Stimulated activated naive CD4-positive, alpha-beta T cell (primary cell): ENCODE measurements at regions not wholly inside any gene's neighbourhood (a gene's known extent, or its start where the extent isn't known, plus 50 kb on each side); places are given as distances from the start of the nearest gene placed in this dataset.

Source experiments
- DNase-seq, 6 experiments: peaks; one replicate each; lab custom pipeline; 2025; lab: John Stamatoyannopoulos, UW

GRCh38 chr3:132898141-132898540, 140.1 kb upstream of the TMEM108 start:
- no peak for DNase-seq

DNA sequence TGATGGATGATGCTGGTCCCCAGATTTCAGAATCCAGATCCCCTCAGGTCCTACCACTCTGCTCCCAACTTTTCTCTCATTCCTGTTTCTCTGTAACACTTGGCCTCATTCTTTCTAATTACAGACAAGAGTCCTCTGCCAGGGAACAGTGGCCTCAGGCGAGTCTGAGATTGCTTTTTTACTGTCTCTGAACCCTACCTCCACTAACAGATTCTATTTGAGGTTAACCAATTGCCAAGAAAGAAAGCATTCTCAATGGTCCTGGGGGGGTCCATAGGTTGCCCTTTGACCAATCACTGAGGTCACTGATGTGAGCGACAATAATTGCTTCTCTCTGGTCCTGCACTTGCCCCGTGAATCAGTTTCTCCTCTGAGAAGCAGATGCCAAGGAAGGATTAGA, 145.2 kb upstream of the TMEM108 start:
- DNase-seq = no peak

GRCh38 chr3:132881756-132882409, 156.3 kb upstream of the TMEM108 start:
- DNase-seq = no peak

DNA sequence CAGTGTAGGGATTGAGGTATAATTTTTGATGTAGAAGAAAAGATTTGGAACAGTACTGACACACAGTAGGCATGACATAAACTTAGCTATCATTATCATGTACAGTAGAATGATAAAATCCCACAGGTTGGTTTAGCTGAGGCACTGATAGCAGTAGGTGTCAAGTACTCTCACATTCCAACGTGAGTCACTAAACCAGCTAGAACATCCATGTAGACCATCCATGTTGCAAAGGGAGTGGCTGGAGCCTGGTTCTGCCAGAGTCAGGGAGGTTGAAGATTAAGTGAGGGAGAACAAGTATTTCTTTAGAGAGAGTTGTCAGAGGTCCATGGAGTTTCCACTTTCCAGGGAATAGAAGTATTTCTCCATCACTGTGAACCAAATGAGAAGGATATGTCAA, 157.2 kb upstream of the TMEM108 start:
- no peak for DNase-seq

DNA sequence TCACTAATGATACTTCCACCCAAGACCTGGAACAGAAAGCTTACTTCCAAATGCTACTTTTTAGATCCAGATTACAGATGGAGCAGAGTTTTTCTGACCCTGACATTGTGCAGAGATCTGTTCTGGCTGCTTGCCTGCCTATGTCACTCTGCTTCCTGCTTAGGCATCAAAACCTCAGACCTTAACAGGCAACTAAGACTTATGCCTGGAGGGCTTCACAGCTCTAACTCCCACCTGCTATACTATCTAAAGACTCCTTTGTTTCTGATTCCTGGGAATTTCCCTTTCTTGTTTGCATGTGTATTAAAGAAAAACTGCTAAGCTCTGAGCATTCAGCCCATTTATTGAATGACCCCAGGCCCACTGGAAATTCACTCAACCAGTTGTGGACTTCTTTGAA, 157.4 kb upstream of the NPHP3 start:
- no peak for DNase-seq

DNA sequence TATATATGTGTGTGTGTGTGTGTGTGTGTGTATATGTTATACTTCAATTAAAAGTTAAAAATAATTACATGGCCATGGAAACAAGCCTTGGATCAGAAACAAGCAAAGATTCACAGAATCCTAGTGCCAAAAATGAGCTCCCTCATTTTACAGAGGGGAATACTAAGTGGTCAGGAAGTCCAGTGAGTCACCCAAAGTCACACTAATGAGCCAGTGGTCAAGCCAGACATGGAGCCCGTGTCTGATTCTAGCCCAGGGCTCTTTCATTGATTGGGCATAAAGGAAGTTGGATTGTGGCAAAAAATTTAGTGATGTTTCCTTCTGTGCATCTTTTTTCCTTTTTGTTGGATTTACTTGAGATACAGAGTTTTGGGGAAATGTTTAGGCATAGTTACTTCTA, 152.5 kb upstream of the NPHP3 start:
- DNase-seq = no peak

GRCh38 chr3:132872711-132873110, 150.5 kb upstream of the NPHP3 start:
- no peak for DNase-seq

- DNase-seq = no peak
Measured at GRCh38 chr3:132871956-132872355, 149.7 kb upstream of the NPHP3 start.

GRCh38 chr3:132870541-132870940, 148.3 kb upstream of the NPHP3 start:
- DNase-seq = no peak

DNA sequence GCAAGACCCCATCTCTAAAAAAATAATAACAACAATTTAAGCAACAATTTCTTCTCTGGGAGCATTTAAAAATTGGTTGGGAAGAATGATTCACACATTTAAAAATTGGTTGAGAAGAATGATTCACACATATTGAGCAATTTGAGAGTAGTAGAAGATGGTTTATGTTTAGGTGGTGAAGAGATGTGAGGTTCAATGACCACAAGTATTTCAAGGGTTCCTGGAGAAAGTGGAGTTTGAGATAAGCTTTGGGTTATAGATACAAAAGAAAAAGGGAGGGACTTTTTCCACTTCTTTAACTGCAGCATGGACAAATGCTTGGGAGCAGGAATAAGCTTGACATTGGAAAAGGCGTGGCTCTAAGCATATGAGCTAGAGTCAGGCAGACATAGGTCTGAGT, 145.7 kb upstream of the NPHP3 start:
- DNase-seq = no peak

GRCh38 chr3:132867526-132867925, 145.3 kb upstream of the NPHP3 start:
- no peak for DNase-seq

- DNase-seq = no peak
Measured at GRCh38 chr3:132857317-132857716, 135.1 kb upstream of the NPHP3 start.

DNA sequence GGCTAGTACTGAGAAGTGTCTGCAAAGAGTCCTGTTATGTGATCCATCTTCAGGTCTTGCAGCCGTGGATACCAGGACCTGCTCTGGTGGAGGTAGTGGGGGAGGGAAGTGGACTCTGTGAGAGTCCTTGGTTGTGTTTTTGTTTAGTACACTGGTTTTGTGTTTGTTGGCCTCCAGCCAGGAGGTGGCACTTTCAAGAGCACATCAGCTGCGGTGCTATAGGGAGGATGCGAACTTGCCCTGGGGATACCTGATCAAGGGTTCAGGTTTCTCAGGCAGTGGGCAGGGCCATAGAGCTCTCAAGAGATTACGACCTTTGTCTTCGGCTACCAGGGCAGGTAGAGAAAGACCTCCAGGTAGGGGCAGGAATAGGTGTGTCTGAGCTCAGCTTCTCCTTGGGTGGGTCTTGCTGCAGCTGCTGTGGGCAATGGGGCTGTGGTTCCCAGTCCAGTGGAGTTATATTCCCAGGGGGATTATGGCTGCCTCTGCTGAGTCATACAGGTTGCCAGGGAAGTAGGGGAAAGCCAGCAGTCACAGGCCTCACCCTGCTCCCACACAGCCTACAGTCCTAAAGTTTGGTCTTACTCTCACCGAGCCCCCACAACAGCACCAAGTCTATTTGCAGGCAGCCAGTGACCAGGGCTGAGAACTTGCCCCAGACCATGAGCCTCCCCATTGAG, 132.8 kb upstream of the NPHP3 start:
- DNase-seq = no peak

DNA sequence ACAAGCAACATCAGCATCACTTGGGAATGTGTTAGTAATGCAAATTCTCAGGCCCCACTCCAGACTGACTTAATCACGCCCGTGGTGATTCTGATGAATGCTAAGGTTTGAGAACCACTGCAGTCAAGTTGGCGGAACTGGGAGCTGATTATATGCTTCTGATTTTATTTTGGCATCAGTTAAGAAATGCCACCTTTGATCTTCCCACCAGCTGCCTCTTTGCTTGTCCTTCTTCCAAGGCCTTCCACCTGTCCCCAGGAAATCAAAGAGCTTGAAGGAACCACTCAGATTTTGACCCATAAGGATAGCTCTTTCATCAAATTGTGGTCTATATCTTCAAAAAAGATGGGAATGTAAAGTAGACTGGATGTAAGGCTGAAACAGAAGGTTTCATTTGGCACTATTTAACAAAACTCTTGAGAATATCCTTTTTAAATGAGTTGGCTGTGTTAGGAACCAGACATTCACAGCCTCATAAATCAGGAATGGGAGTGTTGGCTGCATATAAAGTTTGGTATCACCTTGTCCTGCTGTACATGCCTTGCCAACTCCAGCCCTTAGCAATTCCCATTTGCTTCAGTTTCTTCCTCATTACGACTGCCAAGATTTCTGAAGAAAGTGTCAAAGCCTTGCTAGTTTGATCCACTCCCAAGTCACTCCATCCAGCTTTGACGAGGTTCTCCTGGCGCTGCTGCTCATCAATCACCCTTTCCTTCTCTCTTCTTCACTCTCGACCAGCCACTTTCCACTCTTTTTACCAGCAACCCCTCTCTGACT, 125.8 kb upstream of the NPHP3 start:
- no peak for DNase-seq

DNA sequence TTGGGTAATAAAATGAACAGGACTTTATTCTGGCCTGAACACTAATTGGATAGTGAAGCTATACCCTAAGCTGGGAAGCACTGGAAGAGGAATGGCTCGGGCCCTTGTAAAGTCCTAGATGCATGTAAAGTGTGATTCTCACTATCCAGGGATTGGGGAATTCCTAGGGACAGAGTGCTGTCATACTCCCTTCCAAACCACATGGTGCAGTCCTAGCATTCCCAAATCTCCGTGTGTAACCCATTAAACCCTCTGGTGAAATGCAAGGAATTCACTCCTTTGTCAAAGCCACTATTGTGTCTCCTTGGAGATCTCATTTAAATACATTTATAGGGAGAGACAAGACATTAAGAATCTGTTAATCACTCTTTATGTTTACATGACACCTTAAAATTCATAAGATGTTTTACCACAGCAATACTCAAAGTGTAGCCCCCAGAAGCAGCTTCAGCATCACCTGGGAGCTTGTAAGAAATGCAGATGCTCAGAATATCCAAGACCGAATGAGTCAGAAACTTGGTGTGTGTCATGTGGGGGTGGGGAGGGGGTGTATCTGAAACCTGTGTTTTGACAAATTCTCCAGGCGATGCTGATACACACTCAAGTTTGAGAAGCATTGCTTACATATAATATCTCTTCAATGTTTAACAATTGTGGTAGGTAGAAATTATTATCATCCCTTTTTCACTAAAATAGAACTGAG, 121.8 kb upstream of the NPHP3 start:
- no peak for DNase-seq

- DNase-seq = no peak
Measured at GRCh38 chr3:132843349-132843748, 121.1 kb upstream of the NPHP3 start.

DNA sequence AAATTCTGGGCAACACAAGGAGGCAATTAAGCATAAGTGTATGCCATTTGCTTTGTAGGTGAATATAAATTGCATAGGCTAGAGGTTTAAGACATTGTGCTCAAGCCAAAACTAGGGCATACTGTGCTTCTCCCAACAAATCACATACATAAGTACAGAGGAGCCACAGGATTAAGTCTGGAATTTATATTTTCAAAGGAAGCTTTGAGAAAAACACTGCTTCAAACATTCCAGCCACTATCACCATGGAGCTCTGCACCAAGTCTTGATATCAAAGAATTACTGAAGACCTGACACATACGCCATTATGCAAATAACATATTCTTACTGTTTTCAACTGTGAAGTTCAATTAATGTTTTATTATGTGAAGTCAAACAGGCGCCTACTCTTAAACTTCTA, 119.4 kb upstream of the NPHP3 start:
- no peak for DNase-seq

DNA sequence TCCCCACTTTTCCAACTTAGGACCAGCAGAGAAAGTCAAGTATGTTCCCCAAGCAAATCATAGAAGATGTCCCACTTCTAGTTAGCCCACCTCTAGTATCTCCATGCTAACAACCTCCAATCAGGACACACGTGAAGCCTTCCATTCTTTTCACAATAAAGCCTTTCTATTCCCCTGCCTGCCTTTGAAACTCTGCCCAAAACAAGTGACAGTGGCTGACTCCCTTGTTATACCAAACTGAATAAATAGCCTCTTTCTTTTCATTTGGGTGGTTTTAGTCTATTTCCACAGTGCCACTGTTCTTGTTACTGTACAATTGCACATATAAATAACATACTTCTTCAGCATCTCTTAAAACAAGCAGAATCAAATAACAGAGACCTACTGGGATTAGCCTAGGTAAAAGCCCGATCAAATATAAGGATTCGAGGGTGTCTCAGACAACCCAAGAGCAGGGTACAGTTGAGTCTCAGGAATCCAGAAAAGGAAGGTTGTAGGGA, 118.0 kb upstream of the NPHP3 start:
- DNase-seq = no peak

GRCh38 chr3:132838477-132838876, 116.3 kb upstream of the NPHP3 start:
- no peak for DNase-seq

DNA sequence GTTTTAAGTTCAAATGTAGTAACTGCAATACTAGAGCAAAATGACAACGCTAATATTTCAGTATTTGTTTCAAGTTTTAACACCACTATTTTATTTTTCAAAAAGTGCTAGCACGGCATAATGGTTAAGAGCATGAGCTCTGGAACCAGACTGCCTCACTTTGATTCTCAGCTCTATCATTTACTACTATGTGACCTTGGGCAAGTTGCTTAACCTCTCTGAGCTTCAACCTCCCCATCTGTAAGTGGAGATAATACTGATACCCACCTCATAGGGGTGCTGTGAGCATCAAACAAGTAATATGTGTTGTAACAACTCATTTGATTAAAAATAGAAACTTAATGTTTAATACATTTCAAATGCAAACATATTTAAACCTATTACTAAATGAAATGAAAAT, 115.4 kb upstream of the NPHP3 start:
- no peak for DNase-seq

- DNase-seq = no peak
Measured at GRCh38 chr3:132834356-132834755, 112.1 kb upstream of the NPHP3 start.

DNA sequence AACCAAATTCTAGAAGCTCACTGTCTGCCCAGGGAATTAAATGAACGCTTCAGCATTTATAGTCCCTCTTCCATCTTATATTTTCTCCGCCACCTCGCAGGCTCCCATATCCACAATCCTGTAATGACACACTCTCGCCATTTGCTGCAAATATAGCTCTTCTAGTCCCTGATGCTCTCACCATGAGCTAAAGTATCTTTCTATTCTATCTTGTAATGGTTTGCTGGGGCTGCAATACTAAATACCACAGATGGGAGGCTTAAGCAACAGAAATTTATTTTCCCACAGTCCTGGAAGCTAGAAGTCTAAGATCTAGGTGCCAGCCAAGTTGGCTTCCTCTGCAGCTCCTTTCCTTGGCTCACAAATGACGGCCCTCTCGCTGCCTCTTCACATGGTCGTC, 106.9 kb upstream of the NPHP3 start:
- DNase-seq = no peak
